ENCODE measurements at regions not wholly inside any gene's neighbourhood (a gene's known extent, or its start where the extent isn't known, plus 50 kb on each side); places are given as distances from the start of the nearest gene placed in this dataset.

DNA sequence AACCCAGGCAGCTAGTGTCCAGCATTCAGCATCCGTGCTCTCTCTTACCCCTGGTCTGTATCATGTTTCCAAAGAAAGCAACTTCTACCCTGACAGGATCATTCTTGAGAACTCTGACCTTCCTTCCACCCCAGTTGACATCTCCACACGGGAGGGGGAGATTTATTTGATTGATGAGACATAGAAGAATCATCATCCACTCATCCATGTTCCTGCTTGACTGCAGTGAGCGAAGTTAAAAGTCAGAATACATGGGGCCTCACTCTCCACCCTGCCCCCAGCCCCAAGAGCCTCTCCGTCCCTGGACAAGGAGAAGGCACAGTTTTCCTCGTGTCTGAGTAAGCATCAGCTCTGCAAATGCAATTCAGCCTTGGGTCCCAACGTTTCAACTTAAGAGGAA lies 356.0 kb upstream of the TNP1 start:
- TF ChIP-seq, protein P1, sequence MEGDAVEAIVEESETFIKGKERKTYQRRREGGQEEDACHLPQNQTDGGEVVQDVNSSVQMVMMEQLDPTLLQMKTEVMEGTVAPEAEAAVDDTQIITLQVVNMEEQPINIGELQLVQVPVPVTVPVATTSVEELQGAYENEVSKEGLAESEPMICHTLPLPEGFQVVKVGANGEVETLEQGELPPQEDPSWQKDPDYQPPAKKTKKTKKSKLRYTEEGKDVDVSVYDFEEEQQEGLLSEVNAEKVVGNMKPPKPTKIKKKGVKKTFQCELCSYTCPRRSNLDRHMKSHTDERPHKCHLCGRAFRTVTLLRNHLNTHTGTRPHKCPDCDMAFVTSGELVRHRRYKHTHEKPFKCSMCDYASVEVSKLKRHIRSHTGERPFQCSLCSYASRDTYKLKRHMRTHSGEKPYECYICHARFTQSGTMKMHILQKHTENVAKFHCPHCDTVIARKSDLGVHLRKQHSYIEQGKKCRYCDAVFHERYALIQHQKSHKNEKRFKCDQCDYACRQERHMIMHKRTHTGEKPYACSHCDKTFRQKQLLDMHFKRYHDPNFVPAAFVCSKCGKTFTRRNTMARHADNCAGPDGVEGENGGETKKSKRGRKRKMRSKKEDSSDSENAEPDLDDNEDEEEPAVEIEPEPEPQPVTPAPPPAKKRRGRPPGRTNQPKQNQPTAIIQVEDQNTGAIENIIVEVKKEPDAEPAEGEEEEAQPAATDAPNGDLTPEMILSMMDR (IDR thresholded peaks at IDR 0.05; ENCODE audit: low read depth, low read length), result no peak
- H3K27me3 ChIP-seq (ENCODE audit: insufficient read depth, low read depth, severe bottlenecking), result no peaks in the 10 kb centered on the region
- no peak overlapping the region for H3K4me3 ChIP-seq (ENCODE audit: low read depth, low read length)
- H3K27ac ChIP-seq, result no peak overlapping the region
- DNase-seq, result no peak
- no peaks in the 10 kb centered on the region for H3K9me3 ChIP-seq (ENCODE audit: severe bottlenecking)
- no peaks in the 10 kb centered on the region for H3K36me3 ChIP-seq

DNA sequence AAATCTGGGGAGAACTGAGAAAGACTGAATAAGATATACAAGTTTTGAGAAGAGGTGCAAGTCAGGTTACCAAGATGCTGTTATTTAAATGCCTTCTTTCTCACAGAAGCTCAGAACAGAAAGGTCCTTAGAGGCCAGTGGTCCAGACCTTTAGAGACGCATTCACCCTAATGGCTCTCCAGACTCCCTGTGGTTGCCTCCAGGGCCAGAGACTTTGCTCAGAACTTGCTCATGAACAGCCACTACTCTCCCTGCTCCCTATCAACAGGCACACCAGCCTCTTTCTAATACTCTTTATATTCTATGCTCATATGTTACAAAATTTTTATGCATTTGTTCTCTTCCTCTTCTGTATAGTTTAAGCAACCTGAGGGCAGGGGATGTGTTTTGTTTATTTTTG lies 349.0 kb upstream of the TNP1 start:
- Histone ChIP-seq H3K36me3 (no peaks in the 10 kb centered on the region), H3K27me3 (ENCODE audit: insufficient read depth, low read depth, severe bottlenecking) (no peaks in the 10 kb centered on the region), H3K9me3 (ENCODE audit: severe bottlenecking) (no peaks in the 10 kb centered on the region), H3K4me3 (ENCODE audit: low read depth, low read length) (no peak overlapping the region), H3K27ac (no peak overlapping the region)
- DNase-seq, result no peak
- TF ChIP-seq, protein P1 (IDR thresholded peaks at IDR 0.05; ENCODE audit: low read depth, low read length), result no peak

DNA sequence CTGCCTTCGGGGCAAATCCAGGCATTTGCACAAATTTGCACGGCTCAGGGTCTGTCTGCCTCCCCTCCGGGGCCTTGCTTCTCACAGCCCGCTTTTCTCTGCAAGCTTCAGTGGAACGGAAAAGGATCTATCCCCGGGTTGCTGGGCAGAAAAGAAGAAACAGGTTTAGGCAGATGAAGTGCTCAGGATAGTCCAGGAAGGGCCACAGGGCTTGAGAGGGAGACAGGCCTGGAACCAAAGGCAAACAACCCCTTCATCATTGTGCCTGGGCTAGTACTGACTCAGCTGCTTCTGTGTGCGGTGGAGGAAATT lies 347.8 kb upstream of the TNP1 start:
- H3K27me3 ChIP-seq (ENCODE audit: insufficient read depth, low read depth, severe bottlenecking), result no peaks in the 10 kb centered on the region
- TF ChIP-seq, protein P1 (IDR thresholded peaks at IDR 0.05; ENCODE audit: low read depth, low read length), result no peak
- no peak for DNase-seq
- no peak overlapping the region for H3K4me3 ChIP-seq (ENCODE audit: low read depth, low read length)
- H3K9me3 ChIP-seq (ENCODE audit: severe bottlenecking), result no peaks in the 10 kb centered on the region
- H3K36me3 ChIP-seq, result no peaks in the 10 kb centered on the region
- H3K27ac ChIP-seq, result no peak overlapping the region

- TF ChIP-seq, protein P1 (IDR thresholded peaks at IDR 0.05; ENCODE audit: low read depth, low read length), result no peak
- no peak for DNase-seq
- Histone ChIP-seq H3K27ac (peak overlapping the region; percentile 31; the same call in 1 of the 2 replicates), H3K27me3 (ENCODE audit: insufficient read depth, low read depth, severe bottlenecking) (no peaks in the 10 kb centered on the region), H3K36me3 (no peaks in the 10 kb centered on the region), H3K9me3 (ENCODE audit: severe bottlenecking) (no peaks in the 10 kb centered on the region), H3K4me3 (ENCODE audit: low read depth, low read length) (no peak overlapping the region)
Observed at GRCh38 chr2:217206907-217207698, 347.2 kb upstream of the TNP1 start.

DNA sequence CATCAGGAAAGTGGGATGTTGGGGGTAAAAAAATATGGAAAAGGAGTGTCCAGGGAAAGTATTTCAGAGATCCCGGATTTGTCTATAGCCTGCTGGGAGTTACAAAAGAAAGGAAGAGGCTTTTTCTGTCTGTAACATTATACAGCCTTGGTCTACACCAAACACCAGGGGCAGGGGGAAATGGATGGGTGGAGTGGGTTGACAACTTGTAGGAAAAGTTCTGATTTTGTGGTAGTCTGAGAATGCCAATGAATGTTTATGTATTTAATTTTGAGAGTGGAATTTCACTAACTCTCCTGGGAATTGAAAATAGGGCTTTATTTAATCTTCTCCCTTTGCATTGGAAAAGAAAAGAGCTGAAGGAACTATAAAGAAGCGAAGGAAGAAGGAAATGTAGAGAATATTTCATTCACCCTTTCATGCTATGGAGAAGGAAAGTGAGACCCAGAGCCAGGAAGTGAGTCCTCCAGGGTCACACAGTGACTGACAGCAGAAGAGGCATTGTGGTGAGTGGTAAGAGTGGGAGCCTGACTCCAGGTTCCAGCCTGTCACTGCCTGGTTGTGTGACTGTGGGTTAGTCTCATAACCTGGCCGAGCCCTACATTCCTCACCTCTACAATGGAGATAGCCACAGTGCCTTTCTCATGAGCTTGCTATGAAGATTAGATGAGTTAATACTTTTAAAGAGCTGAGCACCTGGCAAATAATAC lies 346.3 kb upstream of the TNP1 start:
- Histone ChIP-seq H3K27me3 (ENCODE audit: insufficient read depth, low read depth, severe bottlenecking) (no peaks in the 10 kb centered on the region), H3K27ac (no peak overlapping the region), H3K9me3 (ENCODE audit: severe bottlenecking) (no peaks in the 10 kb centered on the region), H3K36me3 (no peaks in the 10 kb centered on the region), H3K4me3 (ENCODE audit: low read depth, low read length) (no peak overlapping the region)
- no peak for DNase-seq
- TF ChIP-seq, protein P1 (IDR thresholded peaks at IDR 0.05; ENCODE audit: low read depth, low read length), result no peak

Data from WERI-Rb-1 (cell line).